Left lung (tissue), 4 donors: ENCODE measurements at regions not wholly inside any gene's neighbourhood (a gene's known extent, or its start where the extent isn't known, plus 50 kb on each side); places are given as distances from the start of the nearest gene placed in this dataset.
A peak's percentile ranks its signal among the peaks of the same experiment; 100 is the strongest.

Experiments used
- ATAC-seq: fragments of 200-7000 bp; cut with Tn5 transposase; one replicate; pipeline ENCODE4 v1.9.1; 2020; ENCODE audit warnings: moderate library complexity
- DNase-seq, 4 donors: peaks; one replicate each; pipeline ENCODE4 v3.0.0-alpha.2; 2013 to 2020
- H3K27ac ChIP-seq, 2 donors: fragments of 200-600 bp; sonication (generic) in 1 of 2; one replicate each; pipeline versions ENCODE4 v1.5.0 to v1.8.0; 2020 to 2021
- H3K27me3 ChIP-seq, 2 donors: fragments of 200-600 bp; sonication (generic) in 1 of 2; one replicate each; pipeline versions ENCODE4 v1.5.0 to v1.8.0; 2020 to 2021
- H3K36me3 ChIP-seq, 2 donors: fragments of 200-600 bp; sonication (generic) in 1 of 2; one replicate each; pipeline versions ENCODE4 v1.5.0 to v1.8.0; 2020 to 2021
- H3K4me1 ChIP-seq, 2 donors: fragments of 200-600 bp; one replicate each; pipeline ENCODE4 v1.8.0; 2021
- H3K4me3 ChIP-seq, 2 donors: fragments of 200-600 bp; sonication (generic) in 1 of 2; one replicate each; pipeline versions ENCODE4 v1.5.0 to v1.8.0; 2020 to 2021; ENCODE audit warnings: mild to moderate bottlenecking in 1 of 2
- H3K9me3 ChIP-seq, 2 donors: fragments of 200-600 bp; sonication (generic) in 1 of 2; one replicate each; pipeline versions ENCODE4 v1.5.0 to v1.8.0; 2020 to 2021
- intact Hi-C, 2 donors: fragments of 100-400 bp; cut with DNase I; formaldehyde crosslinking; loops; one replicate each; pipeline versions ENCODE4 v1.11.2 to v1.14.2; 2022
- TF ChIP-seq, protein P1 (sequence below), 2 donors: fragments of 200-600 bp; sonication (generic) in 1 of 2; IDR thresholded peaks; one replicate each; pipeline versions ENCODE4 v1.5.0 to v1.8.0; 2021; ENCODE audit warnings: antibody characterized with exemption in 2 of 2
- donor health status: DM: no; HTN: yes; CAD: no.
- donor health status: DM: no; HTN: no; CAD: no.

DNA sequence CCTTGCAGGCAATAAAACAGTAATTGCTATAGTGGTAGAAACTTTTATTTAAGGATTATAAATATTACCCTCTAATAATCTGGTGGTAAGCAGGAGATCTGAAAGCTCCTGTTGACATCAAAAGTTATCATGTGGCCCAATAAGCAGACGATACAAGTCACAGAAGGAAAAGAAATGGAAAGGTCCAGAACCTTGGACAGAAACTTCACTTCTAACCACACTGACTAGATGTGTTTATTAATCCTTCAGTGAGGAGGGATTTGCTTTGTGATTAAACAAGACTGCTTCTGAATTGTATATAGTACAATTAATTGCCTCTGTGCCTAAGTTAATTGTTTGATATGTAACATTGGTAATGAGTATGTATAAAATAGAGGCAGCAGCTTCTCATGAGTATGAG lies 652.7 kb upstream of the MIS18BP1 start:
- Histone ChIP-seq H3K36me3 (no peaks in the 10 kb centered on the region), H3K27me3 (no peaks in the 10 kb centered on the region), H3K4me3 (no peak overlapping the region), H3K27ac (no peak overlapping the region), H3K4me1 (no peaks in the 10 kb centered on the region), H3K9me3 (peaks cover 0 to 16% of the 10 kb centered on the region in 2 donors)
- intact Hi-C loops = no loop called here
- TF ChIP-seq, protein P1, sequence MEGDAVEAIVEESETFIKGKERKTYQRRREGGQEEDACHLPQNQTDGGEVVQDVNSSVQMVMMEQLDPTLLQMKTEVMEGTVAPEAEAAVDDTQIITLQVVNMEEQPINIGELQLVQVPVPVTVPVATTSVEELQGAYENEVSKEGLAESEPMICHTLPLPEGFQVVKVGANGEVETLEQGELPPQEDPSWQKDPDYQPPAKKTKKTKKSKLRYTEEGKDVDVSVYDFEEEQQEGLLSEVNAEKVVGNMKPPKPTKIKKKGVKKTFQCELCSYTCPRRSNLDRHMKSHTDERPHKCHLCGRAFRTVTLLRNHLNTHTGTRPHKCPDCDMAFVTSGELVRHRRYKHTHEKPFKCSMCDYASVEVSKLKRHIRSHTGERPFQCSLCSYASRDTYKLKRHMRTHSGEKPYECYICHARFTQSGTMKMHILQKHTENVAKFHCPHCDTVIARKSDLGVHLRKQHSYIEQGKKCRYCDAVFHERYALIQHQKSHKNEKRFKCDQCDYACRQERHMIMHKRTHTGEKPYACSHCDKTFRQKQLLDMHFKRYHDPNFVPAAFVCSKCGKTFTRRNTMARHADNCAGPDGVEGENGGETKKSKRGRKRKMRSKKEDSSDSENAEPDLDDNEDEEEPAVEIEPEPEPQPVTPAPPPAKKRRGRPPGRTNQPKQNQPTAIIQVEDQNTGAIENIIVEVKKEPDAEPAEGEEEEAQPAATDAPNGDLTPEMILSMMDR (IDR thresholded peaks at IDR 0.05) = no peak
- ATAC-seq (no peak), DNase-seq (no peak)

DNA sequence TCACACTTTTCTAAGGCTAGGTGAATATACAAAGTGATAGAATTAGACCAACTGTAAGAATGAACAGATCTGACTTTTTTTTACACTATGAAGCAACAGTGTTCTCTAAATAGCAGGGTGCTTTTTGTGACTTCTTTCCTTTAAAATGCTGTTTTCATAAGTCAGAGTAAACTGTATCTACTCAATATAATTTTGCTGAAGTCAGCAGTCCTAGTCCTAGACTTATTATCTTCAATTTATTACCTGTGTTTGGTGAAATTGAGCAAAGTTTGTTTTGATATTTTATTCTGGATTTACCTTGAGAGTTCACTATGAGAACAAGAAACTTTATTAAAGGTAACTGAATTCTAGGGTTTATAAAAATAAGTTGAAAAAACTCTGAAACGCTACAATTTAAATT lies 651.3 kb upstream of the MIS18BP1 start:
- Histone ChIP-seq H3K4me1 (no peaks in the 10 kb centered on the region), H3K4me3 (no peak overlapping the region), H3K9me3 (peaks cover 0 to 5% of the 10 kb centered on the region in 2 donors), H3K27me3 (no peaks in the 10 kb centered on the region), H3K27ac (no peak overlapping the region), H3K36me3 (no peaks in the 10 kb centered on the region)
- ATAC-seq (no peak), DNase-seq (no peak)
- TF ChIP-seq, protein P1 (IDR thresholded peaks at IDR 0.05) = no peak
- intact Hi-C loops = no loop called here

DNA sequence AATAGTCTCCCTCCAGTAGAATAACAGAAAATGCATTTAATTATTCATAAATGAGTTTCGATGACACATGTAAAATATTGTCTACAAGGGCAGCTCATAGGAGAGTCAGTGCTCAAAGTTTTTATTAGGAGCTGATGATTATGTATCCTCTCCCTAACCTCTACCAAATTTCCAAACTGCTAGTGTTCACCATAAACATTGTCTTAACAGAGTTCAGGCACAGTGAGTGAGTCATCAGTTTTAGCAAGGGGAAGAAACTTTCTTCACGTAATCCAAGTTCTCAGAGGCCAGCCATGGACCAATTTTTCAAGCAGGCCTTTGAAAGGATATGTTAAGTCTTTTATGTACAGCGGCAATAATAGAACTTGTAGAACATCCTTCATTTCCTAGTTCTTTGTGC lies 649.2 kb upstream of the MIS18BP1 start:
- DNase-seq = no peak
- H3K9me3 ChIP-seq = peaks cover 0 to 5% of the 10 kb centered on the region in 2 donors
- H3K4me3 ChIP-seq = no peak overlapping the region
- H3K27me3 ChIP-seq = no peaks in the 10 kb centered on the region
- TF ChIP-seq, protein P1 (IDR thresholded peaks at IDR 0.05) = no peak
- H3K4me1 ChIP-seq = no peaks in the 10 kb centered on the region
- H3K36me3 ChIP-seq = no peaks in the 10 kb centered on the region
- H3K27ac ChIP-seq = no peak overlapping the region
- intact Hi-C loops = no loop called here
- no peak for ATAC-seq

DNA sequence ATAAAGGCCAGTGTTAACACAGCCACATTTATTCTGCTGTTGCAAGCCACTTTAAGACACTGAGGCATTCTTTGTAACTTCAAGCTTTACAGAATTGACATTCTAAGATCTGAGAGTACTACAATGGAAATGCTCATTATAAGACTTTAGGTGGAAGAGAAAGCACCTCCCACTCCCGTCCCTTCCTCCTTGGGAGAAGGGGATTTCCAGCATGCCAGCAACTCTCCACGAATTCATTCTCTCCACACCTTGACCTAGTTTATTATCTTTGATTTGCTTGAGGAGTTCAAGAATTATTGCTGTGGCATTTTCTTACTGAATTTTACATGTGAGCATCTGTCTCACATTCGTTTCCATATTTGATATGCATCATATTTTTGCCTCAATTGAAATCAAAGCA lies 644.4 kb upstream of the MIS18BP1 start:
- no peaks in the 10 kb centered on the region for H3K9me3 ChIP-seq
- H3K36me3 ChIP-seq = no peaks in the 10 kb centered on the region
- no peak overlapping the region for H3K4me3 ChIP-seq
- no peaks in the 10 kb centered on the region for H3K27me3 ChIP-seq
- intact Hi-C loops = no loop called here
- no peak overlapping the region for H3K27ac ChIP-seq
- H3K4me1 ChIP-seq = no peaks in the 10 kb centered on the region
- TF ChIP-seq, protein P1 (IDR thresholded peaks at IDR 0.05) = no peak
- no peak for DNase-seq
- peak; percentile 33 for ATAC-seq

DNA sequence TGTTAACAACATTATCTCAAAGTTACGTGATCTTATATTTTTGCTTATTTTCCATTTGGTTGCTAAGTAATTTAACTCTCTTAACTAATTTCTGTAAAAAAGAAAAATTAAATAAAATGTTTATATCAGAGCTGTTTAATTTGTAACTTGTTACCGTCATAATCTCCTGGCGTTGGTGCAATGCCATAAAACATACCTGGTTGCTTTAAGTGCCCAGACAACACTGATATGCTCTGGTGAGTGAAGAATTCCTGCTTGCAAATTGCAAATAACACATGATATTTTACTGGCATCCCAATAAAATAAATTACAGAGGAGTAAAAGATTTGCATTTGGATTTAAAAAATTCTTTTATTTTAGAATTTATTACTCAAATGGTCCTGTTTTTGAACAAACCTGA lies 640.1 kb upstream of the MIS18BP1 start:
- ATAC-seq (no peak), DNase-seq (no peak)
- TF ChIP-seq, protein P1 (IDR thresholded peaks at IDR 0.05) = no peak
- Histone ChIP-seq H3K4me1 (no peaks in the 10 kb centered on the region), H3K36me3 (no peaks in the 10 kb centered on the region), H3K9me3 (peaks cover 0 to 4% of the 10 kb centered on the region in 2 donors), H3K4me3 (no peak overlapping the region), H3K27me3 (no peaks in the 10 kb centered on the region), H3K27ac (no peak overlapping the region)
- intact Hi-C loops = no loop called here
